AG09319 (cell line): ENCODE measurements at regions not wholly inside any gene's neighbourhood (a gene's known extent, or its start where the extent isn't known, plus 50 kb on each side); places are given as distances from the start of the nearest gene placed in this dataset.
"Not testable (repeated sequence)": the region's sequence is repeated elsewhere in the genome, so short reads cannot be mapped to it uniquely, and the experiment has no call there.

ENCODE experiments used
- DNase-seq: peaks from one replicate; pipeline ENCODE4 v3.0.0-alpha.2; 2010; ENCODE audit warnings: low read depth; ENCODE audit errors: extremely low read depth
- TF ChIP-seq, protein P1 (sequence below): IDR thresholded peaks from 2 replicates; pipeline ENCODE4 v1.5.1; 2011; ENCODE audit warnings: low read depth, mild to moderate bottlenecking, inconsistent platforms, low read length, moderate library complexity

DNA sequence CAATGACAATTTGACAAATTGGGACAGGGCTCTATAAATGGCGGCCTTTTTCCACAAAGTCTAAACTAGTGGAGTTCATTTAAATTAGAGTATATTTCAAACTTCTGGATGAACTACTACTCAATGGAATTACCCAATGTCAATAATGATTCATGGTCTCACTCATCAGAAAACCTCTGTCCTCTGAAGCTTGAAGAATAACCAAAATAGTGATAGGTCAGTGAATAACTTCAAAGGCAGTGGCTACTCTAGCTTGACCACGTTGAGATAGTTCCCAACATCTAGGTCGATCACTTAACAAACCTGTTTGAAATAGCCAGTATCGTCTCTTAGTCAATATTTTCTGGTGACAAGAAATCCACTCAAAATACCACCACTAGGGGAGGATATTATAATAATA, 197.6 kb downstream of the HDGFL1 start:
- no peak for DNase-seq
- TF ChIP-seq, protein P1, sequence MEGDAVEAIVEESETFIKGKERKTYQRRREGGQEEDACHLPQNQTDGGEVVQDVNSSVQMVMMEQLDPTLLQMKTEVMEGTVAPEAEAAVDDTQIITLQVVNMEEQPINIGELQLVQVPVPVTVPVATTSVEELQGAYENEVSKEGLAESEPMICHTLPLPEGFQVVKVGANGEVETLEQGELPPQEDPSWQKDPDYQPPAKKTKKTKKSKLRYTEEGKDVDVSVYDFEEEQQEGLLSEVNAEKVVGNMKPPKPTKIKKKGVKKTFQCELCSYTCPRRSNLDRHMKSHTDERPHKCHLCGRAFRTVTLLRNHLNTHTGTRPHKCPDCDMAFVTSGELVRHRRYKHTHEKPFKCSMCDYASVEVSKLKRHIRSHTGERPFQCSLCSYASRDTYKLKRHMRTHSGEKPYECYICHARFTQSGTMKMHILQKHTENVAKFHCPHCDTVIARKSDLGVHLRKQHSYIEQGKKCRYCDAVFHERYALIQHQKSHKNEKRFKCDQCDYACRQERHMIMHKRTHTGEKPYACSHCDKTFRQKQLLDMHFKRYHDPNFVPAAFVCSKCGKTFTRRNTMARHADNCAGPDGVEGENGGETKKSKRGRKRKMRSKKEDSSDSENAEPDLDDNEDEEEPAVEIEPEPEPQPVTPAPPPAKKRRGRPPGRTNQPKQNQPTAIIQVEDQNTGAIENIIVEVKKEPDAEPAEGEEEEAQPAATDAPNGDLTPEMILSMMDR = no peak

DNA sequence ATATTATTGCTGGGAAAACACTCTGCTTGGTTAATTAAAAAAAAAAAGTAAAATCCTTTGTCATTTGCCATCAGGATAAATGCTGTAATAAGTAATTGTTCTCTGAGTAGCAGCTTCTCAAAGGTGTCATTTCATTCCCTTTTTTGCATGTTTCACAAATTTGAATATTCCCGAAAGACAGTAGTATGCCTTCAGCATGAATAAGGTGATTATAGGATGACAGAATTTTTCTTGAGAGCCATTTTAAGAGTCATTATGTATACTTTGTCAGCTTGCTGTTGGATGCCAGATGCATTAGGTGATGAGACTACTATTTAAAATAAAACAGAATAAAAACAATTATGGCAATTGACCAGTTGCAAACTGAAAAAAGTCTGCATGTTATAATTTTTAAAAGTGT, 200.7 kb downstream of the HDGFL1 start:
- DNase-seq = no peak

DNA sequence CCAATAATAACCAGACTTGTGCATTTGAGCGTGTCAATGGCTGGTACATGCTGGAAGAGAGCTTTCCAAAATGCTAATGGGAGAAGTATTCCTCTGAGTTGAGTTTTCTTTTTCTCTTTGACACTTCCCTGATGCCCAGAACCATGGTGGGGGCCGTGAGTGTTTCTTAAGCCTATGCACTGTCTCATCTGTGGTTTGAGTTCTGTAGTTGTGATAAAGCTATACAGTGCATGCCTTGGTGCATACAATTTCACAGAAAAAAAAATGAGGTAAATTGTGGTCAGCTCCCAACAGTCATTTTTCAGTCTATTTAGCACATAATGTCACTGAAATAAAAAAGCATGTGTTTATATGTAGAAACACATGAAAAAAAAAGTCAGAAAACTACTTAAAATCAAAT, 204.8 kb downstream of the HDGFL1 start:
- no peak for DNase-seq
- TF ChIP-seq, protein P1 = no peak

More for the DNA sequence above, 200.7 kb downstream of the HDGFL1 start:
- TF ChIP-seq, protein P1 = no peak

DNA sequence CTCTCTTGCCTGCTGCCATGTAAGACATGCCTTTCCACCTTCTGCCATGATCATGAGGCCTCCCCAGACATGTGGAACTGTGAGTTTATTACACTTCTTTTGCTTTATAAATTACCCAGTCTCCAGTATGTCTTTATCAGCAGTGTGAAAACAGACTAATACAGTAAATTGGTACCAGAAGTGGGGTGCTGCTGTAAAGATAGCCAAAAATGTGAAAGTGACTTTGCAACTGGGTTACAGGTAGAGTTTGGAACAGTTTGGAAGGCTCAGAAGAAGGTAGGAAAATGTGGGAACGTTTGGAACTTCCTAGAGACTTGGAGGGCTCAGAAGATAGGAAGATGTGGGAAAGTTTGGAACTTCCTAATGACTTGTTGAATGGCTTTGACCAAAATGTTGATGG, 209.1 kb downstream of the HDGFL1 start:
- DNase-seq = not testable (repeated sequence)

DNA sequence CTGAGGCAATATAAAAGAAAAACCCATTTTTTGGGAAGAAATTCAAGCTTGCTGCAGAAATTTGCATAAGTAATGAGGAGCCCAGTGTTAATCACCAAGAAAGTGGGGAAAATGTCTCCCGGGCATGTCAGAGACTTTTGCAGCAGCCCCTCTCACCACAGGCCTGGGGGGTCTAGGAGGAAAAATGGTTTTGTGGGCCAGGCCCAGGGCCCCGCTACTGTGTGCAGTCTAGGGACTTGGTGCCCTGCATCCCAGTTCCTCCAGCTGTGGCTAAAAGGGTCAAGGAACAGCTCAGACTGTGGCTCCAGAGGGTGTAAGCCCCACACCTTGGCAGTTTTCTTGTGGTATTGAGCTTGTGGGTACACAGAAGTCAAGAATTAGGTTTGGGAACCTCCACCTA, 209.7 kb downstream of the HDGFL1 start:
- TF ChIP-seq, protein P1 = no peak
- no peak for DNase-seq

DNA sequence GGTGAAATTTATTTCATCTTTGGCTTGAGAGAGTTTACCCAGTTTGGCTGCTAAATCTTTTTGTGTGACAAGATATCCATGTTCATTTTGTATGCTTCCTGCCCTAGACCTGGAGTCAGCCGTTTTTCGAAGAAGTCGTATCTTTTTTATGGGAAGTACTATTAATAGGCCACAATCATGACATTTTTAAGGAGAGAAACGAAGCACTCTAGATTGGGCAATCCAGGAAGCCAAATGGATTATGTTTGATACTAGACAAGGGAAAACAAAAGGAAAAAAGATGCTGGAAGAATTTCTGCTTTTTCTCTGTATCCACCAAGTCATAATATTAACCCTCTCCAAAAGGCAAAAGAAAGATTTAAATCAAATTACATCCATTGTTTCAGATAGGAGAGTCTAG, 214.6 kb downstream of the HDGFL1 start:
- no peak for DNase-seq
- TF ChIP-seq, protein P1 = no peak

DNA sequence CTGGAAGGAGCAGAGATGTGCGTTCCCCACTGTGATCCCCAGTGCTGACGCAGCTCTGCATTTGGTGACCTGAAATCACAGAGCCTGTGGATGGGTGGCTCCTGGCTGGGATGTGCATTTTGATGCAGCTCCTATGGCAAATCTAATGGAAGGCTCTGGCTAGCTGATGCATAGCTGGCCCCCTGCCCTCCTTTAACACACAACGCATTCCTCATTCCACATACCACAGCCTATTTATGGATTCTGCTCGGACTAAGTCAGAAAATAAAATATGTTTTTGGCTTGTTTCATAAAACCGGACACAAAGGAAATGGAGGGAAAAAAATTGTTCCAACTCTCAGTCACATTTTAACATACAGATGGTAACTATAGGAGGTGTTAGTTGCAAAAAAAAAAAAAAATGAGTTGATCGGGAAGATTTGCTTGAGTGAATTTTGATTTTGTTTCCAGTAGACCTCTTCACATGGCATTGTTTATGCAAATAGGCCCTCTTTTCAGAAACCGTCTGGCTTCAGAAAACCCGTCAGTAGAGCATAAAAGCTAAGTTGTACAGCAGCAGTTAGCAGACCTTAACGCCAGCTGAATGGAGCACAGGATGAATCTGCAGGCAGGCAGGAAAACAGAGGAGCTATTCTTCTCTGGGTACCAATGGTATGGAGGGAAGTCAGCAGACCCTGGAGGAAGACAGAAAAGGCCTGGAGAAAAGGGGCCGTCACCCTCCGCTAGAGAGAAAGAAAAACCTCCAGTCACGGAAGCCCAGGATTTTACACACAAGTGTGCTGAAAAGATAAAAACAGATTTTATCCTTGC, 215.4 kb downstream of the HDGFL1 start:
- DNase-seq = no peak
- TF ChIP-seq, protein P1 = no peak

DNA sequence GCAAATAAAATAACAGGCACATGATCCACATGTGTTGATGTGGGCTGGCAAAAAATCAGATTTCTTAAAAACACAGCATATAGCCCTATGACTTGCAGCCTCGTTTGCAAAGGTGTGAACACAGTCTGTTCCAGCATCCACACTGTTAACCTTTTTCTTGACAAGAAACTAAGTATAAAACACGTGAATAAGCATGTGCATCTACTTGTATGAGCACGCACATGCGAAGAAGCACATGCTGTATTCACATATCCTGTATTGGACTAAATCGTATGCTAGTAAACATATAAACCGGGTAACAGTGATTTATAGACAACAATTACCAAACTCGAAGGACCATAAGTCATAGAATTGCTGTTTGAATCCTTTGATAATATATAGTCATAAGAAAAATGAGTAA, 218.7 kb downstream of the HDGFL1 start:
- no peak for DNase-seq
- TF ChIP-seq, protein P1 = no peak
